HG03039 (cell line): ENCODE measurements at regions not wholly inside any gene's neighbourhood (a gene's known extent, or its start where the extent isn't known, plus 50 kb on each side); places are given as distances from the start of the nearest gene placed in this dataset.

Source experiments
- ATAC-seq: cut with Tn5 transposase; IDR thresholded peaks from one replicate; pipeline ENCODE4 v1.9.1; 2021; ENCODE audit warnings: mild to moderate bottlenecking, moderate library complexity; ENCODE audit not compliant: unreplicated experiment

DNA sequence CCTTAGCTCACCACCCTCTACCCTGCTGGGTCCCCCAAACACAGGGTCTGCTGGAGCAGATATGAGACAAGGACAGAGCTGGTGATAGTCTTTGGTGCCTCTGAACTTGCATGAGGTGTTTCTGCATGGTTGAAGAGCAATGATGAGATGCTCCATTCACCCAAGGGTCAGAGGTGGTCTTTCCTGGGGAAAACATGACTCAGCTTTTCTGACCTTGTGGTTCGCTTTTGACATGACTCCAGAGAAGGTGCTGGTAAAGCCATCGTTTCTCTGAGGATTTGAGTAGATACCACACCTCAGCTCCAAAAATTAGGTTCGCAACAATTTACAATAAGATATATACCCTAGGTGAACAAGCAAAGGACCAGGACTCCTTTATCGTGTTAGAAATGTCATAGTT, 304.8 kb downstream of the DHX35 start:
- no peak for ATAC-seq

DNA sequence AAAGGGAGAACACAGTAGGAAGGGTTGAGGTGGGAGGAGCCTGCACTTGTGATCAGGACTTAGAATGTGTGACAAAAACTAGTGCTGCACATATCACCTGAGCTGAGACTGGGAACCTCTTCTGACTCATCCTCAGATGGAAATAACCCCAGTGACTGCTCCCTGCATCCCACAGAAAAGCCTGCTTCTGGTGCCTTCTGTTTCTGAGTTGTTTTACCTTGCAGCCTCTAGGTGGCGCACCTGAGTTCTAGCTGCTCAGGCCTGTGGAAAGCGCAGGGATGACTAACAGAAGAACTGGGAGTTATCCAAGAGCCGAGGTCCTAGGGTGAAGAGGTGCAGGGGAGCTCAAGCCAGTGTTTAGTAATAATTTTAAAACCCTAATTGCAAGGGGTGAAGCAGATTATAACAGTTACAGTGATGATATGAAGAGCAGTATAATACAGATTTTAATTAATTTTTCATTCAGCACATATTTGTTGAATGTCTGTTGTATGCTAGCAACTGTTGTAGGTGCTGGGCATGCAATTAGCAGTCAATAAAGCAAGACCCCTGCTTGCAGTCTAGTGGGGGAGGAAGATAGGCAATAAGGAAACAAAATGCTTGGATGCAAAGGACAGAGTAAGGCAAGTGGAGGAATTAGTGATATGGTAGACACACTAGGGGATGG, 302.5 kb downstream of the DHX35 start:
- ATAC-seq: no peak

DNA sequence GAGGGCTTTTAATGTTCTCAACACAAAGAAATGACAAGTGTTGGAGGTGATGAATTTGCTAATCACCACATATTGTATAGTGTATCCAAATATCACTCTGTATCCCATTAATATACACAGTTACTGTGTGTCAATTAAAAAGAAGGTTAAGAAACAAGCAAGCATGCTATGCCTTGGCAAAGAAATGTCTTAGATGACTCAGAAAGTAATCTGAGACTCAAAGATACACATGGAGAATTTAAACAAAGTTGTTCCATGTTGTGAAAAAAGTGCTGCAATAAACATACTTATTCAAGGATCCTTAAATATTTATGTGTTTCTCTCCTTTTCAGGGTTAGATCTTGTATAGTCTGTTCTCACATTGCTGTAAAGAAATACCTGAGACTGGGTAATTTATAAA, 300.9 kb downstream of the DHX35 start:
- no peak for ATAC-seq

DNA sequence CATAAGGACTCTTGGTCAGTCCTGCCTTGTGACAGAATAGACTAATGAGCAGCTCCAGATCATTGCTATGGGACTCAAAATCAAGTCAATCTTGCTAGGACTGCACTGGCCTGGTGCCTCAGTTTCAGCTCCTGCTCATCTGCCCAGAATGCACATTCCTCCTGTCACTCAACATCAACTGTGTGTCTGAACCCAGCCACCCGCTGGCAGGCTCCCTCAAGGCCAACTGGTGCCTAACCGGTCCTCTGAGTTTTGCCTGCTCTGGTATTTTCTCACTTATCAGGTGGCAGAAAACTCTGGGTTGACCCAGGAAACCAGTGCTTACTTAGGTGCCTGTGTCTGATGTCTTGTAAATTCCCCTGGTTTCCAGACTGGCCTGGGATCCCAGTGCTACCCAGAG, 297.7 kb downstream of the DHX35 start:
- no peak for ATAC-seq

DNA sequence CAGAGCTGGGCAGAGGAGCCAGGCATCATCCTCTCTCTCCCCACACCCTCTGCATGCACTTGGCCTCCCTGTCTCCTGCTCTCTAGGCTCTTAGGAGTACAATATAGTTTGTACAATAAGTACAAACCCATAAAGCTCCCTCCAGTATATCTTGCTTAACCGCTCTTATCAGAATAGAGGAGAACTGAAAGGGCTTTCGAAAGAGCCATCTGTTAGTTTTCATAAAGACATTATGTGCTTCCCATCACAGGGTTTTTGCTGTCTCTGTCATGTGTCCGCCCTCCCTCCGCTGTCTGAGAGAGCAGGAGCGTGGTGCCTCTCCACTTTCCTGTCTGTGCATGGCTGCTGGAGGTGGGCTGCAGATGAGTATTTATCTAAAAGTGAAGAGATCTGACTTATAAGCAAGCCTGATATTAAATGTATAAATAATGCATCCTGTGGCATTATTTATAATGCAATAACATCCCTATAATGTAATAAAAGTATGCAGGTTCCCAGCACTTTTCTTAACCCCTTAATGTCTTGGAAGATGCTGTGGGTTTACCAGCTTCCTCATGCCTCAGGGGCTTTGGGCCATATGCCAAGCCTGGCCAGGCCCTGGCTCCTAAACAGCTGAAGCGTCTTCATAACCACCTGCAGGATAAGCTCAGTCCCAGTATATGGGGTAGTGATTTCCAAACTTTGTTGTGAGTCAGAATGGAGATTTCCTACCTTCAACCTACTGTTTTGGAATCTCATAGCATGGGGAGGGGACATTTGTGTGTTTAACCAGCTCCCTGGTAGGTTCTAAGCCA, 297.1 kb downstream of the DHX35 start:
- no peak for ATAC-seq

DNA sequence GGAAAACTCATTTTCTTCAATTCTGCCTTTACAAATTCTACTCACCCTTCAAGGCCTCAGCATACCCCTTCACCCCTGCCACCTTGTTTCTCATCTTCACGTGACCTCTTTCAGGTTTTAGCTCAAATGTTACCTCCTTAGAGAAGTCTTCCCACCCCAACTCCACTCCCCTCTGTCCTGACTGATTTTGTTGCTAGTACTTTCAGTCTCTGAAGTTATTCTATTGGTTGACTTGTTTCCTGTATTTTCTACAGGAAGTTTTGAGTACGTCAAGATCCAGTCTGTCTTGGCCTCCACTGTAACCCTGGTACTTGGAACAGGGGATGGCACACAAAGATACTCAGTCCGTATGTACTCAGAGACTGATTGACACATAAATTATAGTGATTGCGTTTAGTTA, 296.1 kb downstream of the DHX35 start:
- ATAC-seq: no peak

DNA sequence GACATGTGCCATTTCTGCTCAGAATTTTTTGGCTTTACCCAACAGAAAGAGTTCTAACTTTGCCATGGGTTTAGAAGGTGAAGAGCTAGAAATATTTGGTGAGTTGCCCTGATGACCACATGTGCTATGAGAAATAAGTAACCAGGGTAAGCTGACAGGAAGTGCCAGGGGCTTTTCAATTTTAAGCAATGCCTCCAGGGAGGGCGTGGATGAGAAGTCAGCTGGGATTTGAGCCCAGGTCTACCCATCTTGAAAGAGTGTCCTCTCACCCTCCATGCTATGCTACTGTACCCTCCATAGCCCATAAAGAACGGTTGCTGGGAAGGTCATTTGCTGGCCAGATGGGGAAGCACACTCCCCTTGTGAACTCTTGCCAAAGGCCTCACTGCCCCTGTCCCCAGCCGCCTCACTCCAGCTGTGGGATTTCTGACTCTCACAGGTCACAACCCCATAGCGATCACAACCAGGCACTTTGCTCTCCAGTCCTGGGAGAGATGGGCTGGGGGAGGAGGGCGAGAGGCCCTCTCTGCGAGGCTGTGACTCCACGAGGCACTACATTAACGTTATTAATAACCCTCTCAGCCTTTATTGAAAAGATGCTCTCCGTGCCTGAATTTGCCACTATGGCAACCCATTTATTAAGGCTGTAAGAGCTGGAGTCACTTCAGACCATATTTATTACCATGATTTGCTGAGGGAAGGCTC, 291.1 kb downstream of the DHX35 start:
- no peak for ATAC-seq

DNA sequence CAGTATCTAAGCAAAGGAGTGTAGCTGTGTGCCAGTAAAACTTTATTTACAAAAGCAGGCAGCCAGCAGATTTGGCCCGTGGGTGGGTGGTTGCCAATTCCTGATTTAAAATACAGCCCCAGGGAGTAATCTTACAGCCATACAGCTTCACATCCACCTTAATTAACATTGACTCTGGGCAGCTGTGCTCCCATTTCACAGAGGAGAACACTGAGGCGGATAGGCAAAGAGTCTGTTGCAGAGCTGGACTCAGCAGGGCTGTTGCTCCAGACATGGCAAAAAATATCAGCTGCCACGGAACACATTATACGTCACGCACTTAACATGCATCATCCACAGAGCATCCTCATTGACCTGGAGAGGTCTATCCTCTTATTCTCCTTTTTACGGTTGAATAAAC, 289.9 kb downstream of the DHX35 start:
- no peak for ATAC-seq

DNA sequence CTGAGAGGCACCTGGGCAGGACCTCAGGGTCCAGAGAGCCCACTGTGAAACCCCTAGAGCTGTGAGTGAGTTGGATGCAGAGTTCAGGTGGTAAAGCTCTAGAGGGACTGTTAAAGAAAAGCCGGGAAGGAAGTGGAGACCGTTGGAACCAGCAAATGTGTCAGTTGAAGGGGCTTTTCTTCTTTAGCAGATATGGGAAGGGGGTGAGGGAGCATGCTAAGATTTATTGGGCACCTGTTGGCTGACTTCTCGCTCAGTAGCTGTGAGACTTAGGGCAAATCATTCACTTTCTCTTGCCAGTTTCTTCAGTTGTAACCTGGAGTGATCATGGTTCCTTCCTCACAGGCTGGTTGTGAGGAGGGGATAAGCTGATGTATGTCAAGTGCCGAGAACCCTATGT, 287.7 kb downstream of the DHX35 start:
- no peak for ATAC-seq

DNA sequence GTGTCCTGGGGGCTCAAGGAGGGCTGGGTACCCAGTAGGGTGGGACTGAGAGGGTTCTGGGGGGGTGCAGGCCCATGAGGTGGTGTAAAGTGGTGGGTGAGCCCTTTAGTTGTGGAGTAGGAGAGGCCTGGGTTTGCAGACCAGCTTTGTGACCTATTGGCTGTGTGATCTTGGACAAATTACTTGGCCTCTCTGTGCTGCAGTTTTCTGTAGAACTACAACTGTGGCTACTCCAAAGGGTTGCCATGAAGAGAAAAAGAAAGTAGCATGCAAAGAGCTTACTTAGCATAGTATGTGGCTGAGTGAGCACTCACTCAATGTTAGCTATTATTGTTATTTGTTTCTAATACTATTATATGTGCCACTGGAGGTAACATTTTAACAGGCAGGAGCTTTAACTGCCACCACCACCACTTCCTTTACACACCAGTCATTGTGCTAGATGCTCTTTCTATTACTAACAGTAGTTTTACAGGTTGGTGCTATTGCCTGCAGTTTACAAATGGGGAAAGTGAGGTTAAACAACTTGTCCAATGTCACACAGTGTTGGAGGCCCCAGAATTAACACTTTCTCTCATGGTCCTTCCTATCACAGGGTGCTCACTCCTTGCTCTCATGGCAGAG, 286.8 kb downstream of the DHX35 start:
- ATAC-seq: no peak

DNA sequence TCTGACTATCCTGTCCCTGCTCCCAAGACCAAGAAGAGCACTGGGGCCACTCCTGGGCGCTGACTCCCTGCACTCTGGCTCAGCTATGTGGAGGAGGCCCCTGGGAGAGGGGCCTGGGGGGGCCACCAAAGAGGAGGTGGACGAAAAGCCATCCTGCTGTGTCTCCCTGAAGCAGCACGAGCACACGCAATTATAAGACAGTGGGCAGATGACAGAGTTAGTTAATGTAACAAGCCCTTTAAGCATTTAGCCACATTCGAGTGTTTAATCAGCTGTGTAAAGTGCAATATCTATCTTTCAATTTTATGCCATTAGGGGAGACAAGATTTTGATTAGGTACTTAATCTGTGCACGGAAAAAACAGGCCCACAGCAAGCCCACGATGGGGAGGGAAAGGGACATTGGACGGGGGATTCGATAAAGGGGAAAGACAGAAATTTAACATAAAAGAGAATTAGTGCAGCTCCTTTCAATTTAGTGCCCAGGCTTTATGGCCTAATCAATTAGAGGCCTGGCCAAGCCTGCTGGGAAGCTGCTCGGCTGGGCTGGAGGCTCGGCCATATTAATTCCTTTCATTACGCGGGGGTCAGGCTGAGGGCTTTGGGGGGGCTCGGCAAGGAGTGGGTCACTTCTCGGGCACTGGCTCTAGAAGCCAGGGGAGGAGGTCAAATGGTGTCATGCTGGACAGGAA, 286.2 kb downstream of the DHX35 start:
- no peak for ATAC-seq

DNA sequence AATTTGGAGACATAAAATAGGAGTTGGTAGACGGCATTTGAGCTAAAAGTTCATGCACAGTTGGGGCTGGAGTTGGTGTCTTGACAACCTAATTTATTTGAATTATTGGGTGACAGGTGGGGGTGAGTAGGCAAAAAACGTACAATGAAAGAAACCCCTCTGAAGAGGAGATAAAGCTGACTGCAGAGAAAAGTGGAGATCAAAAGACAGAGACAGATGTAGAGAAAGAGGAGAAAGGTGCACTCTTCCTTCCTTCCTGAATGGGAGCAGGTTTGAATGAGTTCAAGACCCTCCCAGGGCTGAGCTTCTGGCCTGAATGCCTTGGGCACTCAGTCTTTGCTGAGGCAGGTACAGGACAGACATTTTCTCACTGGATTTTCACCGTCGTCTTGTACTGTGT, 284.3 kb downstream of the DHX35 start:
- ATAC-seq: no peak

DNA sequence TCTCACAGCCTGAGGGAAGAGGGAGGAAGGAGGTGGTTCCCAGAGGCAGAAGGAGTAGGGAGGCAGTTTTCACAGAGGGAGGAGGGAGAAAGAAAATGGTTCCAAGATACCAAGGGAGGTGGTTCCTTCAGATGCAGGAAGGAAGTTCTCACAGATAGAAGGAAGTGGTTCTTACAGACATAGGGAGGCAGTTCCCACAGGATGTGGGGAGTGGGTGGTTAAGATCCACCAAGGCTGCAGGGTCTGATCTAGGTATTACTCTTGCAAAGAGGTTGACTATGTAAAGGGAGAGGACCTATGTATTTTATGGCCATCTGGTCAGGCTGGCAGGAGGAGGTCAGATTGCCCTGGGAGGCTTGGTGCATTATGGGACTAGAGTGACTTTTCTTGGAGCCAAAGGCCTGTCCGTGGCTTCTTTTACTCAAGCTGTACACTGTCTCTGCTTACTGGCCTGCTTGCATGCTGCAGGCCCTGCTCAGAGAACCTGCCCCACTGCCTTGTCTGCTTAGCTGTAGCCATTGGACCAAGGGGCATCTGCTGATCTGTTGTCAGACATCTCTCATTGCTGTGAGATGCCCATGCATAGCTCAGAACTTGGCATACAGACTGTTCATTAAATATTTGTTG, 283.7 kb downstream of the DHX35 start:
- ATAC-seq: no peak

DNA sequence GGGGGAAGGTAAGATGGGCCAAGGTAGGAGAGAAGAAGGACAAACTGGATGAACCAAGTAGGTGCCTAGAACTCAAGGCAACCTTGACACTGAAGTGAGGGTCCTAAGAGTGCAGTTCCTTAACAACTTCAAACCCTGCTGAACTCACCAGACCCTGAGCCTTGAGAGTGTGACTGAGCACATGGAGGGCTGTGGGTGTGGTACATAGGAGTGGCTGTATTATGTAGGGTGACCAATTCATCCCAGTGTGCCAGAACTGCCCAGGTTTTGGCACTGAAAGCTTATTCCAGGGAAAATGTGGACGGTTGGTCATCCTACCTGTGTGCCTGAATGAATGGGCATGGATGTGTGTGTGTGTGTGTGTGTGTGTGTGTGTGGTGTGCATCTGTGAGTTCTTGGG, 281.8 kb downstream of the DHX35 start:
- ATAC-seq: no peak

DNA sequence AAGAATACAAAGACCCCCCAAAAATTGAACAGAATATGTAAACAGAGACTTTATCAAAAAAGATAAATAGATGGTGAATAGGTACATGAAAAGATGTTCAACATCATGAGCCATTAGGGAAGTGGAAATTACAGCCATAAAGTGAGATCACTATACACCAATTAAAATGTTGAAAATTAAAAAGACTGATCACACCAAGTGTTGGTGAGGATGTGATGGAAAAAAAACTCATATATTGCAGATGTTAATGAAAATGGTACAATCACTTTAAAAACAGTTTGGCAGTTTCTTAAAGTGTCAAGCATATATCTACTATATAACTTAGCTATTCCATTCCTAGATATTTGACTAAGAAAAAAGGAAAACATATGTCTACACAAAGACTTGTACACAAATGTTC, 280.5 kb downstream of the DHX35 start:
- ATAC-seq: no peak

DNA sequence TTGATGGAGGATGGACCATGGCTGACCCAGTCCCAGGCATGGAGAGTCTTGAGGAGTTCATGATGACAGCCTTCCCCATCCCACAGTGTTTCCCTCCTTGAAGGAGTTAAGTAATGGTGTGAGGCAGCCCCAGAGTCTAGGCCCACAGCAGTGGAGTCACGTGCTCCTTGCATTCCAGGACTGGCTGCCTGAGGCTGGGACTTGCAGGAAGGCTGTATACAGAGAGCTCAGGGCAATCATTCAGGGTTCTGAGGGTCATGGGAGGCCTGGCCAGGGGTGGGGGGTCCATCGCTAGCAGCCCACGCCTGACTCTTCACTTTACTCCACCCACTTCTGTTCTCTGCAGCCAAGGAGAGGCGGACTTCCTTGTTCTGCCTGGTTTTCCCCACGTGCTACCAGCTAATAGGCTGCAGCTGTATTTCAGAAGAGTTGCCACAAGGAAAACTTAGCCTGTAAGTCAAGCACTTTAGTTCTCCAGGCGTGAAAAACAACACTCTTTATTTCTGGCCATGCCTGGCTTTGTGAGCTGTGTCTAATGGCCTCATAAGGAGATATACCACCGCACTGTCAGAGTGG, 272.5 kb downstream of the DHX35 start:
- no peak for ATAC-seq

DNA sequence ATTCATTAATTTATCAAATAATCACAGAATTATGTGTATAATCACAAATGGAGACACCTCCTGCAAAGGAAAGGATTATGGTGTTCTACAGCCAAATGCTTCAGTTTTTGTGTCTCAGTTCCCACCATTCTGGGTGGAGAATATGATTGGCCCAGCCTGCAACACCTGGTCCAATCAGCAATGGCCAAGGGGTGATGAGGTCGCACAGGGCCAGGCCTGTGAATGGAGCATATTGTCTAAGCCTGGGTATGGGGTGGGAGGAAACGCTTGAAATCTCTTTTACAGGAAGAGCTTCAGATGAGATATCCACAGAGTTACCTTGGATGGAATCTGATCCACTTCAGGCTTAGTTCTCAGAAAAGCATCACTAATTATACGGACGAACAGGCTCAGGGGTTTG, 271.6 kb downstream of the DHX35 start:
- no peak for ATAC-seq

DNA sequence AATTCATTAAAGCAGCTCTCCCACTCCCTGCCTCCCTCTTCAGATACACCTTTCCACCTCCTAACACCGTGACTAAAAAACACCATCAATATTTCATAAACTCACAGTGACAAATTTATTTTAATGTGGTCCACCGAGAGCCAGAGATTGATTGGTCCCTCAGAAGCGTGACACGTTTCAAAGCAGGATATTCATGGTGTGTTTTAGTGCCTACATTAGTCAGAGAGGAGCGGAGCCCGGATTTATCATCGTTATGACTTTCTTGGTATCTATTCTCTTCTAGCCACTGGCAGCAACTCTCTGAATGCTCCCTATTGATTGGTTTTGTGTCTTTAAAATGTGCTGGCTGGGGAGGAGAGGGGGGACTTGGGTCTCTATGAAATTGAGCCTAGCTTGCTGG, 265.3 kb downstream of the DHX35 start:
- ATAC-seq: no peak

DNA sequence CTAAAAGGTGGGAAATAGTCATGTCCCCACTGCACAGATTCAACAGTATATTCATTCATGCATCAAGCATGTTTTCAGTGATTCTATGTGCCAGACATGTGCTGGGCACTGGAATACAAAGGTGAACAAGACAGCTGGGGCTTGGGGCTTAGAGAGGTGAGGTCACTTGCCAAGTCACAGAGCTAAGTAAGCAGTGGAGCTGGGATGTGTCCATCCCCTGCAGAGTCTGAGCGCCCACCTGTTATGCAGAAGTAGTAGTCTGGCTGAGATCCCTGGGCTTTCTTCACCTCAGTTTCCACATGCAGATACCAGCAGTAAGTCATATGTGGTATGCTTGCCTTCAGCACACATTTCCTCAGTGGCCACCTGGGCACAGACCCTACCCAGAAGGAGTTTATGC, 263.8 kb downstream of the DHX35 start:
- no peak for ATAC-seq

DNA sequence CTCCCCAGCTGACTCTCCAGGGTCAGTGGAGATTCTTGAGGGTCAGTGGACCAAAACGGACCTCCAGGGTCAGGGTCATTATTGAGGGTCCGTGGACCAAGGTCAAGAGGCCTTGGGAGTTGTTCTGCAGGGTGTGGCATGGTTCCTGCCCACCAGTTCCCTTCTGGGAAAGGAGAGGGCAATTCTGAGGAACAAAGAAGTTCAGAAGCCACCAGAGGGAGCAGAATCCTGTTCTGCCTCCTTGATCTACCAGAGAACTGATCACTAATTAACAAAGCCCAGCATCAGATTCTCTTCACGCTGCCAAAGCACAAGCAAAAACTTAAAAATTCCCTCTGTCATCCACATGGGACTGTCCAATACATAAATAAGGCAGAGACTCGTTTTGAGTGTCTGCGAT, 263.4 kb downstream of the DHX35 start:
- ATAC-seq: no peak
